UCSD-AML1 (cell line): ENCODE measurements at regions not wholly inside any gene's neighbourhood (a gene's known extent, or its start where the extent isn't known, plus 50 kb on each side); places are given as distances from the start of the nearest gene placed in this dataset.
"Not testable (repeated sequence)": the region's sequence is repeated elsewhere in the genome, so short reads cannot be mapped to it uniquely, and the experiment has no call there.

Experiments
- DNase-seq: peaks from one replicate; lab custom pipeline; 2025; ENCODE audit not compliant: unreplicated experiment; lab: John Stamatoyannopoulos, UW

GRCh38 chr1:118303064-118303463, 118.0 kb upstream of the SPAG17 start:
- DNase-seq: no peak

GRCh38 chr1:118302145-118302544, 117.1 kb upstream of the SPAG17 start:
- DNase-seq: no peak

GRCh38 chr1:118300808-118301207, 115.8 kb upstream of the SPAG17 start:
- no peak for DNase-seq

GRCh38 chr1:118298397-118298796, 113.4 kb upstream of the SPAG17 start:
- no peak for DNase-seq

- no peak for DNase-seq
Measured at GRCh38 chr1:118297521-118297920, 112.5 kb upstream of the SPAG17 start.

GRCh38 chr1:118294875-118295642, 110.0 kb upstream of the SPAG17 start:
- no peak for DNase-seq

- no peak for DNase-seq
Measured at GRCh38 chr1:118291661-118292060, 106.6 kb upstream of the SPAG17 start.

- DNase-seq: no peak
Measured at GRCh38 chr1:118290571-118290970, 105.5 kb upstream of the SPAG17 start.

GRCh38 chr1:118290046-118290445, 105.0 kb upstream of the SPAG17 start:
- no peak for DNase-seq

GRCh38 chr1:118280656-118281055, 95.6 kb upstream of the SPAG17 start:
- not testable (repeated sequence) for DNase-seq

GRCh38 chr1:118275472-118276115, 90.6 kb upstream of the SPAG17 start:
- DNase-seq: no peak

- DNase-seq: no peak
Measured at GRCh38 chr1:118272884-118273283, 87.9 kb upstream of the SPAG17 start.

- no peak for DNase-seq
Measured at GRCh38 chr1:118271883-118272282, 86.9 kb upstream of the SPAG17 start.

GRCh38 chr1:118269598-118269997, 84.6 kb upstream of the SPAG17 start:
- no peak for DNase-seq

GRCh38 chr1:118266436-118266835, 81.4 kb upstream of the SPAG17 start:
- no peak for DNase-seq

GRCh38 chr1:118264343-118264742, 79.3 kb upstream of the SPAG17 start:
- DNase-seq: no peak

- DNase-seq: no peak
Measured at GRCh38 chr1:118262865-118263264, 77.8 kb upstream of the SPAG17 start.

- DNase-seq: no peak
Measured at GRCh38 chr1:118258975-118259374, 73.9 kb upstream of the SPAG17 start.

- DNase-seq: no peak
Measured at GRCh38 chr1:118257946-118258345, 72.9 kb upstream of the SPAG17 start.

GRCh38 chr1:118254491-118255425, 69.7 kb upstream of the SPAG17 start:
- no peak for DNase-seq

- DNase-seq: no peak
Measured at GRCh38 chr1:118254001-118254400, 69.0 kb upstream of the SPAG17 start.
